A549 (cell line): ENCODE measurements at regions not wholly inside any gene's neighbourhood (a gene's known extent, or its start where the extent isn't known, plus 50 kb on each side); places are given as distances from the start of the nearest gene placed in this dataset.

Source experiments
- CHD4 ChIP-seq: fragments of 200-600 bp; sonication (generic); IDR thresholded peaks from 2 replicates; pipeline ENCODE4 v1.6.1; 2016; ENCODE audit warnings: antibody characterized with exemption, mild to moderate bottlenecking, borderline replicate concordance
- EHMT2 ChIP-seq: fragments of 200-600 bp; sonication (generic); IDR thresholded peaks from 2 replicates; pipeline ENCODE4 v1.6.1; 2016; ENCODE audit warnings: antibody characterized with exemption, low read depth, mild to moderate bottlenecking, moderate library complexity
- EP300 ChIP-seq, 2 experiments: fragments of >200 bp; sonication (Bioruptor Twin); formaldehyde crosslinking; IDR thresholded peaks; 2 replicates in 1 of 2; 3 replicates in 1 of 2; pipeline ENCODE4 v1.6.1; 2016 to 2017
- ESRRA ChIP-seq: fragments of 150-350 bp; IDR thresholded peaks from 2 replicates; pipeline ENCODE4 v1.6.1; 2014; ENCODE audit warnings: mild to moderate bottlenecking, low read length, borderline replicate concordance
- JUNB ChIP-seq: fragments of >200 bp; sonication (Bioruptor Twin); formaldehyde crosslinking; IDR thresholded peaks from 2 replicates; pipeline ENCODE4 v1.6.1; 2016
- MAX ChIP-seq: IDR thresholded peaks from 2 replicates; pipeline ENCODE4 v1.6.1; 2012
- RCOR1 ChIP-seq: fragments of 150-350 bp; IDR thresholded peaks from 2 replicates; pipeline ENCODE4 v1.6.1; 2014; ENCODE audit warnings: antibody characterized with exemption, low read length, low read depth
- RFX5 ChIP-seq: fragments of 450-650 bp; IDR thresholded peaks from 2 replicates; pipeline ENCODE4 v1.7.1; 2014; ENCODE audit warnings: antibody characterized with exemption, mild to moderate bottlenecking, moderate library complexity
- SMC3 ChIP-seq: fragments of >200 bp; sonication (Bioruptor Twin); formaldehyde crosslinking; IDR thresholded peaks from 3 replicates; pipeline ENCODE4 v1.6.1; 2018; ENCODE audit warnings: inconsistent platforms

- TF ChIP-seq EHMT2 (no peak), EP300 (IDR thresholded peaks at IDR 0.05) (no peak), SMC3 (no peak), RCOR1 (no peak), CHD4 (no peak), MAX (no peak), RFX5 (no peak), ESRRA (no peak), JUNB (no peak)
Measured at GRCh38 chr13:107738004-107738403, 477.3 kb downstream of the LIG4 start.
